Astrocyte of the spinal cord (primary cell): ENCODE measurements at regions not wholly inside any gene's neighbourhood (a gene's known extent, or its start where the extent isn't known, plus 50 kb on each side); places are given as distances from the start of the nearest gene placed in this dataset.

Experiments used
- DNase-seq: peaks from one replicate; pipeline ENCODE4 v3.0.0; 2011; ENCODE audit warnings: low read depth, low spot score
- H3K4me3 ChIP-seq: 2 replicates; pipeline ENCODE4 v1.5.1; 2011; ENCODE audit warnings: low read depth, mild to moderate bottlenecking, low read length, moderate library complexity
- in situ Hi-C: cut with HindIII; loops from 2 replicates; pipeline ENCODE4 v1.10.0; 2017; ENCODE audit warnings: low sequenced_read_pairs
- TF ChIP-seq, protein P1 (sequence below): IDR thresholded peaks from 2 replicates; pipeline ENCODE4 v1.5.1; 2012; ENCODE audit warnings: low read depth, mild to moderate bottlenecking, low read length, inconsistent platforms

DNA sequence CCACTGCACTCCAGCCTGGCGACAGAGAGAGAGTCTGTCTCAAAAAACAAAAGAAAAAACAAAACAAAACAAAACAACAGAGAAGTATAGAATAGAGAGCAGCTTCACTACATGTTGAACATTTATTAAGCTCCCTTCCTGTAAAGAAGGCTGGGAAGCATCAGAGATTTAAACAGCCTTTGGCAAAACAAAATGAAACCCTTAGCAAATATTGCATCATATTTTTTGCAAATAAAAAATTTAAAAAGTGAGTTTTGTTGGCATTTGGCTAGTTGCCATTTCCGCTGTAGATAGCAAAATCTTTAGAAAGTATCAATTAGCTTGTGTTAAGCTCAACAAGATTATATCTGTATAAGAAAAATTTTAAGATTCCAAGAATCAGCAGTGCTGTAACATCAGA lies 151.2 kb downstream of the SERPINI1 start:
- TF ChIP-seq, protein P1, sequence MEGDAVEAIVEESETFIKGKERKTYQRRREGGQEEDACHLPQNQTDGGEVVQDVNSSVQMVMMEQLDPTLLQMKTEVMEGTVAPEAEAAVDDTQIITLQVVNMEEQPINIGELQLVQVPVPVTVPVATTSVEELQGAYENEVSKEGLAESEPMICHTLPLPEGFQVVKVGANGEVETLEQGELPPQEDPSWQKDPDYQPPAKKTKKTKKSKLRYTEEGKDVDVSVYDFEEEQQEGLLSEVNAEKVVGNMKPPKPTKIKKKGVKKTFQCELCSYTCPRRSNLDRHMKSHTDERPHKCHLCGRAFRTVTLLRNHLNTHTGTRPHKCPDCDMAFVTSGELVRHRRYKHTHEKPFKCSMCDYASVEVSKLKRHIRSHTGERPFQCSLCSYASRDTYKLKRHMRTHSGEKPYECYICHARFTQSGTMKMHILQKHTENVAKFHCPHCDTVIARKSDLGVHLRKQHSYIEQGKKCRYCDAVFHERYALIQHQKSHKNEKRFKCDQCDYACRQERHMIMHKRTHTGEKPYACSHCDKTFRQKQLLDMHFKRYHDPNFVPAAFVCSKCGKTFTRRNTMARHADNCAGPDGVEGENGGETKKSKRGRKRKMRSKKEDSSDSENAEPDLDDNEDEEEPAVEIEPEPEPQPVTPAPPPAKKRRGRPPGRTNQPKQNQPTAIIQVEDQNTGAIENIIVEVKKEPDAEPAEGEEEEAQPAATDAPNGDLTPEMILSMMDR: no peak
- H3K4me3 ChIP-seq: no peak overlapping the region
- DNase-seq: peak; percentile 1
- in situ Hi-C loops: no loop called here

DNA sequence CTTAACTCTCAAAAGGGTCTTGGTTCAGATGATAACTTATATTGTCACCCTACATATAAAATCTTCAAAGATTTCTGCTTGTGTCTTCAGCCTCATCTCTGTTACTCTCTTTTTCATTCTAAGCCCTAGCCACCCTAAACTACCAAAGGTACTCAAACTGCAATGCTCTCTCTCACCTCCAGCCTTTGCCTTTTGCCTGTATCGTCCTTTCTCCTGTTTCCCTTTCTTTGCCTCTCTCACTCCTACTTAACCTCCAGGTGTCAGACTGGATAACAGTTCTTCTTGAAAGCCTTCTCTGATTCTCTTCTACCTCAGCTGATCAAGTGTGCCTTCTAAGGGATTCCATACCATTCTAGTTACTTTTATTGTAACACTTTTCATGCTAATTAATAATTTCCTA lies 149.8 kb downstream of the SERPINI1 start:
- TF ChIP-seq, protein P1: no peak
- H3K4me3 ChIP-seq: no peak overlapping the region
- in situ Hi-C loops: no loop called here
- DNase-seq: no peak

DNA sequence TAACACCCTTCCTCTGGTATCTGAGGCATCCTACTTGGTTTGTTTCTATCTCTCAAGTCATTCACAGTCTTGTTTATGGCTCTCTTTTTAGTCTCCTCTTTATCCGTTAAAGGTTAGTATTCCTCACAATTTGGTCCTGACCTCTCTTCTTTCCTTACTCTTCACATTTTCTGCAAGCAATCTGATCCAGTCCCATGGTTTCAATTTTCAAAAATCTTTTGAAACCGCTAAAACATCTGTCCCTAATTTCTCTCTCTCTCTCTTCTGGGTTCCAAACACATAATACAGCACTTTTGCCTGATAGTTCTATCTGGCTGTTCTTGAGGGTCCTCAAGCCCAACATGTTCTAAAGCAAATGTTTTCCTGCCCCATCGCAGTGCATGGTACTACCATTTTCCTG lies 149.0 kb downstream of the SERPINI1 start:
- no peak overlapping the region for H3K4me3 ChIP-seq
- no peak for DNase-seq
- in situ Hi-C loops: no loop called here
- TF ChIP-seq, protein P1: no peak

DNA sequence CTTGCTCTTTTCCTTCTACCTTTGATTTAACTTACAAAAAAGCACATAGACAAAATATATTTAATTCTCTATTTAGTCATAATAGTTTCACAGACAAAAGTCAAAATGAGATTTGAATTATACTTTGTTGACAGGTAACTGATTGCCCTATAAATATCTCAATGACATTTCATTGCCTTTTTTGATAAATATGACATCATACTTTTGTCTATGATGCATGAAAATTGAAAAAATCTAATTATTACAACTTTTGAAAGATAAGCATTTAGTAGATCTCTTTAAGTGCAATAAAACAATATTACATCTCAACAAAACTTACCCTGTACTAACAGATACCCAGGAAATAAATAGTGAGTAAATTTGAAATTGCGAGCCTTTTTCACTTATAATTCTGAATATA lies 147.9 kb downstream of the SERPINI1 start:
- H3K4me3 ChIP-seq: no peak overlapping the region
- no peak for DNase-seq
- in situ Hi-C loops: no loop called here
- TF ChIP-seq, protein P1: no peak

DNA sequence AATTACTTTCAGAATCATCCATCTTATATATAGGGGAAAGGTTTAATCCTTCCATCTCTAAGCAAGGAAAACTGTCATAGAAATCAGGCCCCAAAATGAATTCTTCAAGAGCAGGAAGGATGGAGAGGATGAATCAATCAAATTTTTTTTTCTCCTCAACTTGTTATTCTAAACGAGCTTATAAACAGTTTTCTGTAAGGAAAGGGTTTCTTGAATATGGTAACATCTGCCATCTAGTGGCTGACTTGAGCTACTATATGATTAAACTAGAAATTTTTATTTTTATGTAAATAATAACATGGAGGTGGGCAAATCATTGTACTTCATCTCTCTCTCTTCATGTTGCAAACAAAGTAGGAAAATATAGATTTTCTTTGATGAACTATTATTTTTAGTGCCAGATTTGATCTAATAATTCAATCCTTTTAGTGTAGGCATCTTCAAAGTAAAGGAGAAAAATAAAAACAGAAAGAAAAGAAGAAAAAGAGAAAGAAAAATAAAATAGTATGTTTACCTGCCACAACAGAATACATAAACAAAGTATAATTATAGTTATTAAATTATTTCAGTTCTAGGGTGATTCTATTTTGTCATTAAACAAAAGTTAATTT lies 146.6 kb downstream of the SERPINI1 start:
- H3K4me3 ChIP-seq: no peak overlapping the region
- in situ Hi-C loops: no loop called here
- TF ChIP-seq, protein P1: peak; percentile 56
- DNase-seq: peak; percentile 62

DNA sequence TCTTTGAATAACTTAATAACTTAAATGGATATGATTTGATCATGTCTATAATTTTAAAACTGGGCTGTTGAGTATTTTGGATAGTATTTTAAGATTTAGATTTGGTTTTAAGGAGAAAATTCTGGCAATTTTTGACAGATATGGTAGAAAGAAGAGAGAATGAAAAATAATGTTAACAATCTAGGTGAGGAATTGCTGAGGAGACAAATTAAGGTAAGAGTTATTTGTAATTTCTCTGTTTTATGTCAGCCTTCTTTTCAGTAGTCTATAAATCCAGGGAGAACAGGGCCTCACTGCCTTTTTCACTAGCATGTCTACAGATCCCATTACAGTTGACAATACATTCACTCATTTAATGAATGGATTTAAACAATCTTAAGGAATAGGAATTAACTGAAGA lies 144.7 kb downstream of the SERPINI1 start:
- in situ Hi-C loops: no loop called here
- H3K4me3 ChIP-seq: no peak overlapping the region
- no peak for DNase-seq
- TF ChIP-seq, protein P1: no peak
